GM19351 (cell line): ENCODE measurements at regions not wholly inside any gene's neighbourhood (a gene's known extent, or its start where the extent isn't known, plus 50 kb on each side); places are given as distances from the start of the nearest gene placed in this dataset.

Experiments
- ATAC-seq: cut with Tn5 transposase; IDR thresholded peaks from one replicate; pipeline ENCODE4 v1.9.1; 2021; ENCODE audit warnings: mild to moderate bottlenecking, moderate library complexity; ENCODE audit not compliant: unreplicated experiment

- no peak for ATAC-seq
These were observed 926.3 kb downstream of the FSTL5 start for GRCh38 chr4:161237495-161237894.

- ATAC-seq, result no peak
These were observed 938.5 kb downstream of the FSTL5 start for GRCh38 chr4:161225327-161225726.

GRCh38 chr4:161222889-161223288, 940.9 kb downstream of the FSTL5 start:
- ATAC-seq, result no peak

- no peak for ATAC-seq
These were observed 955.2 kb downstream of the FSTL5 start for GRCh38 chr4:161208564-161208963.

- no peak for ATAC-seq
These were observed 957.2 kb downstream of the FSTL5 start for GRCh38 chr4:161206528-161207080.

- ATAC-seq, result no peak
These were observed 959.9 kb downstream of the FSTL5 start for GRCh38 chr4:161203865-161204264.

GRCh38 chr4:161197912-161198311, 965.9 kb downstream of the FSTL5 start:
- no peak for ATAC-seq

- ATAC-seq, result no peak
These were observed 966.3 kb downstream of the FSTL5 start for GRCh38 chr4:161197474-161197873.

- ATAC-seq, result no peak
These were observed 974.3 kb downstream of the FSTL5 start for GRCh38 chr4:161189286-161190134.

- no peak for ATAC-seq
These were observed 975.2 kb downstream of the FSTL5 start for GRCh38 chr4:161188578-161188977.

- ATAC-seq, result no peak
These were observed 976.2 kb downstream of the FSTL5 start for GRCh38 chr4:161187569-161187968.

GRCh38 chr4:161186750-161187149, 977.0 kb downstream of the FSTL5 start:
- no peak for ATAC-seq

- no peak for ATAC-seq
These were observed 977.8 kb downstream of the FSTL5 start for GRCh38 chr4:161186012-161186411.

- ATAC-seq, result no peak
These were observed 980.1 kb downstream of the FSTL5 start for GRCh38 chr4:161183729-161184128.

- ATAC-seq, result no peak
These were observed 980.9 kb downstream of the FSTL5 start for GRCh38 chr4:161182913-161183312.

GRCh38 chr4:161178310-161178709, 985.5 kb downstream of the FSTL5 start:
- no peak for ATAC-seq

GRCh38 chr4:161172396-161173026, 991.3 kb downstream of the FSTL5 start:
- ATAC-seq, result no peak

- no peak for ATAC-seq
These were observed 996.3 kb downstream of the FSTL5 start for GRCh38 chr4:161167539-161167938.

GRCh38 chr4:161160718-161161117, 1003.1 kb downstream of the FSTL5 start:
- no peak for ATAC-seq

- no peak for ATAC-seq
These were observed 1015.7 kb downstream of the FSTL5 start for GRCh38 chr4:161148051-161148450.

- ATAC-seq, result no peak
These were observed 1020.4 kb downstream of the FSTL5 start for GRCh38 chr4:161143375-161143774.

GRCh38 chr4:161134795-161135194, 1029.0 kb downstream of the FSTL5 start:
- ATAC-seq, result no peak
